GM23248 (cell line): ENCODE measurements at regions not wholly inside any gene's neighbourhood (a gene's known extent, or its start where the extent isn't known, plus 50 kb on each side); places are given as distances from the start of the nearest gene placed in this dataset.
"Not testable (repeated sequence)": the region's sequence is repeated elsewhere in the genome, so short reads cannot be mapped to it uniquely, and the experiment has no call there.

Source experiments
- DNase-seq: peaks from one replicate; pipeline ENCODE4 v3.0.0-alpha.2; 2015
- H2AFZ ChIP-seq: fragments of 200-600 bp; sonication (generic); 2 replicates; pipeline ENCODE4 v1.6.1; 2016; ENCODE audit warnings: antibody characterized with exemption
- H3F3A ChIP-seq: fragments of 200-600 bp; sonication (generic); 2 replicates; pipeline ENCODE4 v1.6.1; 2016; ENCODE audit warnings: mild to moderate bottlenecking, antibody characterized with exemption, mixed run types; ENCODE audit not compliant: insufficient read depth
- H3K27ac ChIP-seq: fragments of 200-600 bp; sonication (generic); 2 replicates; pipeline ENCODE4 v1.5.1; 2016; ENCODE audit warnings: mild to moderate bottlenecking
- H3K27me3 ChIP-seq: fragments of 200-600 bp; sonication (generic); replicated peaks from 2 replicates; pipeline ENCODE4 v1.6.1; 2016; ENCODE audit warnings: mild to moderate bottlenecking; ENCODE audit not compliant: insufficient read depth
- H3K36me3 ChIP-seq: fragments of 200-600 bp; sonication (generic); 2 replicates; pipeline ENCODE4 v1.6.1; 2016; ENCODE audit warnings: low read depth, mild to moderate bottlenecking
- H3K4me1 ChIP-seq: fragments of 200-600 bp; sonication (generic); 2 replicates; pipeline ENCODE4 v1.6.1; 2016; ENCODE audit warnings: mild to moderate bottlenecking; ENCODE audit not compliant: insufficient read depth
- H3K4me2 ChIP-seq: fragments of 200-600 bp; sonication (generic); one replicate; pipeline ENCODE4 v1.6.1; 2016; ENCODE audit warnings: mild to moderate bottlenecking; ENCODE audit not compliant: unreplicated experiment
- H3K4me3 ChIP-seq: fragments of 200-600 bp; sonication (generic); 2 replicates; pipeline ENCODE4 v1.5.1; 2016; ENCODE audit warnings: mild to moderate bottlenecking
- H3K79me2 ChIP-seq: fragments of 200-600 bp; sonication (generic); 2 replicates; pipeline ENCODE4 v1.6.1; 2016; ENCODE audit warnings: mild to moderate bottlenecking; ENCODE audit not compliant: insufficient read depth
- H3K9ac ChIP-seq: fragments of 200-600 bp; sonication (generic); 2 replicates; pipeline ENCODE4 v1.6.1; 2016; ENCODE audit warnings: mild to moderate bottlenecking
- H3K9me2 ChIP-seq: fragments of 200-600 bp; sonication (generic); 2 replicates; pipeline ENCODE4 v1.6.1; 2016; ENCODE audit warnings: mixed run types, mild to moderate bottlenecking, moderate library complexity; ENCODE audit not compliant: insufficient read depth
- H3K9me3 ChIP-seq: fragments of 200-600 bp; sonication (generic); one replicate; pipeline ENCODE4 v1.6.1; 2017; ENCODE audit warnings: low read depth
- H4K20me1 ChIP-seq: fragments of 200-600 bp; sonication (generic); 2 replicates; pipeline ENCODE4 v1.6.0; 2016; ENCODE audit not compliant: insufficient read depth
- EZH2 ChIP-seq: fragments of 200-600 bp; sonication (generic); IDR thresholded peaks from 2 replicates; pipeline ENCODE4 v1.6.1; 2018; ENCODE audit warnings: antibody characterized with exemption, mild to moderate bottlenecking; ENCODE audit not compliant: insufficient read depth, poor library complexity, severe bottlenecking
- EZH2phosphoT487 ChIP-seq: fragments of 200-600 bp; sonication (generic); IDR thresholded peaks from 2 replicates; pipeline ENCODE4 v1.6.1; 2018; ENCODE audit warnings: antibody characterized with exemption, moderate library complexity, mild to moderate bottlenecking, low read depth; ENCODE audit not compliant: insufficient read depth
- WGBS, 2 experiments: methylation state at CpG; one replicate each; pipeline ENCODE4 v1.1.6; 2015 to 2017; ENCODE audit warnings: low lambda C conversion rate in 2 of 2, low coverage in 1 of 2; ENCODE audit errors: missing lambda C conversion rate in 2 of 2; 5-methylcytosine and 5-hydroxymethylcytosine counted together
- in situ Hi-C: fragments of 300-500 bp; cut with MboI; formaldehyde crosslinking; loops from 2 replicates; pipeline ENCODE4 v1.15.0; 2020

GRCh38 chr6:86042214-86042613 lies 399.5 kb upstream of the SYNCRIP start:
- no peak for DNase-seq
- H3K9me3 ChIP-seq, result peaks cover 4% of the 10 kb centered on the region
- no peaks in the 10 kb centered on the region for H3K36me3 ChIP-seq
- H3K79me2 ChIP-seq, result no peaks in the 10 kb centered on the region
- no peaks in the 10 kb centered on the region for H3F3A ChIP-seq
- H3K27me3 ChIP-seq, result no peaks in the 10 kb centered on the region
- no peaks in the 10 kb centered on the region for H4K20me1 ChIP-seq
- H3K27ac ChIP-seq, result no peak overlapping the region
- H3K4me3 ChIP-seq, result no peak overlapping the region
- in situ Hi-C loops, result no loop called here
- no peak overlapping the region for H2AFZ ChIP-seq
- TF ChIP-seq EZH2, result no peak
- no peak overlapping the region for H3K9ac ChIP-seq
- no peak overlapping the region for H3K4me2 ChIP-seq
- no peaks in the 10 kb centered on the region for H3K4me1 ChIP-seq
- H3K9me2 ChIP-seq, result no peaks in the 10 kb centered on the region

GRCh38 chr6:86031713-86032112 lies 389.0 kb upstream of the SYNCRIP start:
- H3K27ac ChIP-seq, result no peak overlapping the region
- no peaks in the 10 kb centered on the region for H3K27me3 ChIP-seq
- no peak overlapping the region for H2AFZ ChIP-seq
- TF ChIP-seq EZH2phosphoT487, result no peak
- no peaks in the 10 kb centered on the region for H3F3A ChIP-seq
- WGBS, 2 experiments, result 0 to 2% methylated on average over 2 of the region's 2 CpGs
- H3K9me2 ChIP-seq, result no peaks in the 10 kb centered on the region
- H3K36me3 ChIP-seq, result no peaks in the 10 kb centered on the region
- DNase-seq, result no peak
- H3K4me3 ChIP-seq, result no peak overlapping the region
- no peaks in the 10 kb centered on the region for H3K79me2 ChIP-seq
- H3K4me1 ChIP-seq, result no peaks in the 10 kb centered on the region
- no peak overlapping the region for H3K9ac ChIP-seq
- no peaks in the 10 kb centered on the region for H3K9me3 ChIP-seq
- in situ Hi-C loops, result no loop called here
- H3K4me2 ChIP-seq, result no peak overlapping the region
- H4K20me1 ChIP-seq, result no peaks in the 10 kb centered on the region

- Histone ChIP-seq H3K4me3 (no peak overlapping the region), H3K27ac (no peak overlapping the region), H2AFZ (no peak overlapping the region), H3K9ac (no peak overlapping the region), H3K9me3 (no peaks in the 10 kb centered on the region), H3K9me2 (no peaks in the 10 kb centered on the region), H3K4me2 (no peak overlapping the region), H3K36me3 (no peaks in the 10 kb centered on the region), H3K79me2 (no peaks in the 10 kb centered on the region), H3K27me3 (no peaks in the 10 kb centered on the region), H4K20me1 (no peaks in the 10 kb centered on the region), H3F3A (no peaks in the 10 kb centered on the region), H3K4me1 (no peaks in the 10 kb centered on the region)
- no peak for TF ChIP-seq EZH2phosphoT487
- TF ChIP-seq EZH2, result no peak
- no peak for DNase-seq
- WGBS, 2 experiments, result 21 to 29% methylated on average over 3 of the region's 3 CpGs
- in situ Hi-C loops, result no loop called here
These were observed 388.2 kb upstream of the SYNCRIP start for GRCh38 chr6:86030875-86031274.

GRCh38 chr6:86028776-86029175 lies 386.1 kb upstream of the SYNCRIP start:
- Histone ChIP-seq H3K27ac (no peak overlapping the region), H3K4me2 (no peak overlapping the region), H3K27me3 (no peaks in the 10 kb centered on the region), H3K36me3 (no peaks in the 10 kb centered on the region), H3K9me2 (no peaks in the 10 kb centered on the region), H3K9me3 (no peaks in the 10 kb centered on the region), H4K20me1 (no peaks in the 10 kb centered on the region), H3F3A (no peaks in the 10 kb centered on the region), H2AFZ (no peak overlapping the region), H3K4me3 (no peak overlapping the region), H3K79me2 (no peaks in the 10 kb centered on the region), H3K9ac (no peak overlapping the region), H3K4me1 (no peaks in the 10 kb centered on the region)
- no peak for DNase-seq
- TF ChIP-seq EZH2 (no peak), EZH2phosphoT487 (no peak)
- in situ Hi-C loops, result no loop called here

GRCh38 chr6:86026890-86027289 lies 384.2 kb upstream of the SYNCRIP start:
- WGBS, 2 experiments, result 37 to 45% methylated on average over 9 to 10 of the region's 10 CpGs

More at GRCh38 chr6:86026890-86027289, 384.2 kb upstream of the SYNCRIP start:
- H3K79me2 ChIP-seq, H3K4me1 ChIP-seq, H3K9me2 ChIP-seq, H2AFZ ChIP-seq, H3K36me3 ChIP-seq, H3K27ac ChIP-seq, H3K9ac ChIP-seq, H3F3A ChIP-seq, in situ Hi-C loops, H3K4me2 ChIP-seq, H3K27me3 ChIP-seq, H4K20me1 ChIP-seq, H3K9me3 ChIP-seq, H3K4me3 ChIP-seq, DNase-seq: not testable (repeated sequence)
